Smooth muscle cell (in vitro differentiated cells): ENCODE measurements at regions not wholly inside any gene's neighbourhood (a gene's known extent, or its start where the extent isn't known, plus 50 kb on each side); places are given as distances from the start of the nearest gene placed in this dataset.

Experiments
- DNase-seq: peaks from one replicate; lab custom pipeline; 2025; ENCODE audit not compliant: unreplicated experiment; lab: John Stamatoyannopoulos, UW
- H2AFZ ChIP-seq: fragments of 200-600 bp; sonication (generic); 2 replicates; pipeline ENCODE4 v1.6.0; 2016; ENCODE audit warnings: antibody characterized with exemption, low read depth, mild to moderate bottlenecking
- H3F3A ChIP-seq: fragments of 200-600 bp; sonication (generic); 2 replicates; pipeline ENCODE4 v1.6.0; 2017; ENCODE audit warnings: antibody characterized with exemption, low read depth
- H3K27ac ChIP-seq: fragments of 200-600 bp; sonication (generic); 2 replicates; pipeline ENCODE4 v1.5.1; 2016; ENCODE audit warnings: low read depth, mild to moderate bottlenecking
- H3K27me3 ChIP-seq: fragments of 200-600 bp; sonication (generic); 2 replicates; pipeline ENCODE4 v1.6.1; 2016; ENCODE audit warnings: low read depth, mild to moderate bottlenecking
- H3K36me3 ChIP-seq: fragments of 200-600 bp; sonication (generic); 2 replicates; pipeline ENCODE4 v1.5.1; 2016; ENCODE audit warnings: low read depth
- H3K4me1 ChIP-seq: fragments of 200-600 bp; sonication (generic); 2 replicates; pipeline ENCODE4 v1.5.1; 2016; ENCODE audit warnings: low read depth
- H3K4me2 ChIP-seq: fragments of 200-600 bp; sonication (generic); 2 replicates; pipeline ENCODE4 v1.6.0; 2016; ENCODE audit warnings: mild to moderate bottlenecking
- H3K4me3 ChIP-seq: fragments of 200-600 bp; sonication (generic); 2 replicates; pipeline ENCODE4 v1.5.1; 2016; ENCODE audit warnings: mild to moderate bottlenecking
- H3K79me2 ChIP-seq: fragments of 200-600 bp; sonication (generic); 2 replicates; pipeline ENCODE4 v1.6.0; 2016; ENCODE audit warnings: low read depth, mild to moderate bottlenecking
- H3K9ac ChIP-seq: fragments of 200-600 bp; sonication (generic); 2 replicates; pipeline ENCODE4 v1.6.0; 2016; ENCODE audit warnings: low read depth
- H3K9me3 ChIP-seq: fragments of 200-600 bp; sonication (generic); replicated peaks from 2 replicates; pipeline ENCODE4 v1.5.1; 2016; ENCODE audit warnings: low read depth
- H4K20me1 ChIP-seq: fragments of 200-600 bp; sonication (generic); 2 replicates; pipeline ENCODE4 v1.6.0; 2016; ENCODE audit warnings: low read depth
- CTCF ChIP-seq: fragments of 200-600 bp; sonication (generic); IDR thresholded peaks from 2 replicates; pipeline ENCODE4 v1.5.1; 2017; ENCODE audit warnings: borderline replicate concordance, mild to moderate bottlenecking, antibody characterized with exemption; ENCODE audit not compliant: insufficient read depth, poor library complexity, severe bottlenecking
- WGBS: methylation state at CpG from one replicate; pipeline ENCODE4 v1.1.7; 2016; ENCODE audit warnings: low lambda C conversion rate; 5-methylcytosine and 5-hydroxymethylcytosine counted together

- H3K79me2 ChIP-seq = no peaks in the 10 kb centered on the region
- H3K9ac ChIP-seq = no peak overlapping the region
- no peak overlapping the region for H2AFZ ChIP-seq
- H3K9me3 ChIP-seq = no peaks in the 10 kb centered on the region
- no peaks in the 10 kb centered on the region for H4K20me1 ChIP-seq
- no peaks in the 10 kb centered on the region for H3K27me3 ChIP-seq
- H3K4me2 ChIP-seq = no peak overlapping the region
- H3K4me1 ChIP-seq = no peaks in the 10 kb centered on the region
- H3K27ac ChIP-seq = no peak overlapping the region
- WGBS = 100% methylated on average over 1 of the region's 1 CpG
- no peak for TF ChIP-seq CTCF
- no peaks in the 10 kb centered on the region for H3F3A ChIP-seq
- no peaks in the 10 kb centered on the region for H3K36me3 ChIP-seq
- H3K4me3 ChIP-seq = no peak overlapping the region
- no peak for DNase-seq
Measured at GRCh38 chr5:165858118-165858517, 2352.7 kb downstream of the MAT2B start.

GRCh38 chr5:165859251-165859650 lies 2353.8 kb downstream of the MAT2B start:
- no peaks in the 10 kb centered on the region for H3F3A ChIP-seq
- no peaks in the 10 kb centered on the region for H3K9me3 ChIP-seq
- no peaks in the 10 kb centered on the region for H3K79me2 ChIP-seq
- no peak overlapping the region for H3K9ac ChIP-seq
- H4K20me1 ChIP-seq = no peaks in the 10 kb centered on the region
- TF ChIP-seq CTCF = no peak
- no peak overlapping the region for H2AFZ ChIP-seq
- 87% methylated on average over 2 of the region's 2 CpGs for WGBS
- no peaks in the 10 kb centered on the region for H3K36me3 ChIP-seq
- no peak for DNase-seq
- no peak overlapping the region for H3K4me3 ChIP-seq
- H3K27me3 ChIP-seq = no peaks in the 10 kb centered on the region
- no peak overlapping the region for H3K27ac ChIP-seq
- no peaks in the 10 kb centered on the region for H3K4me1 ChIP-seq
- H3K4me2 ChIP-seq = no peak overlapping the region

GRCh38 chr5:165863239-165863638 lies 2357.8 kb downstream of the MAT2B start:
- TF ChIP-seq CTCF = no peak
- no peak overlapping the region for H3K4me2 ChIP-seq
- H3K4me1 ChIP-seq = no peaks in the 10 kb centered on the region
- H3K36me3 ChIP-seq = no peaks in the 10 kb centered on the region
- no peaks in the 10 kb centered on the region for H4K20me1 ChIP-seq
- no peaks in the 10 kb centered on the region for H3F3A ChIP-seq
- no peak overlapping the region for H3K27ac ChIP-seq
- no peak for DNase-seq
- no peak overlapping the region for H3K4me3 ChIP-seq
- no peak overlapping the region for H3K9ac ChIP-seq
- H2AFZ ChIP-seq = no peak overlapping the region
- H3K79me2 ChIP-seq = no peaks in the 10 kb centered on the region
- WGBS = 96% methylated on average over 4 of the region's 4 CpGs
- H3K9me3 ChIP-seq = no peaks in the 10 kb centered on the region
- no peaks in the 10 kb centered on the region for H3K27me3 ChIP-seq

GRCh38 chr5:165871291-165871690 lies 2365.9 kb downstream of the MAT2B start:
- WGBS = 89% methylated on average over 2 of the region's 2 CpGs
- DNase-seq = no peak

More at GRCh38 chr5:165871291-165871690, 2365.9 kb downstream of the MAT2B start:
- Histone ChIP-seq H3K4me3 (no peak overlapping the region), H3K4me2 (no peak overlapping the region), H3F3A (no peaks in the 10 kb centered on the region), H3K9me3 (no peaks in the 10 kb centered on the region), H3K9ac (no peak overlapping the region), H2AFZ (no peak overlapping the region), H4K20me1 (no peaks in the 10 kb centered on the region), H3K4me1 (no peaks in the 10 kb centered on the region), H3K79me2 (no peaks in the 10 kb centered on the region), H3K27ac (no peak overlapping the region), H3K27me3 (no peaks in the 10 kb centered on the region), H3K36me3 (no peaks in the 10 kb centered on the region)
- no peak for TF ChIP-seq CTCF
